Testis (tissue), 2 donors: ENCODE measurements at regions not wholly inside any gene's neighbourhood (a gene's known extent, or its start where the extent isn't known, plus 50 kb on each side); places are given as distances from the start of the nearest gene placed in this dataset.

Source experiments
- CTCF ChIP-seq, 3 experiments: fragments of 450-650 bp in 2 of 3; fragments of 200-600 bp in 1 of 3; sonication (generic) in 1 of 3; IDR thresholded peaks; one replicate each; pipeline ENCODE4 v1.5.1; 2016 to 2019; ENCODE audit warnings: antibody characterized with exemption in 3 of 3, mild to moderate bottlenecking in 2 of 3, moderate library complexity in 1 of 3
- POLR2A ChIP-seq: fragments of 450-650 bp; IDR thresholded peaks from one replicate; pipeline ENCODE4 v1.6.1; 2017; ENCODE audit warnings: antibody characterized with exemption, mild to moderate bottlenecking, moderate library complexity

GRCh38 chr11:27184458-27185312, 144.1 kb downstream of the BBOX1 start:
- no peak for TF ChIP-seq POLR2A
- no peak for TF ChIP-seq CTCF (IDR thresholded peaks at IDR 0.05)
